Choroid plexus epithelial cell (primary cell): ENCODE measurements at regions not wholly inside any gene's neighbourhood (a gene's known extent, or its start where the extent isn't known, plus 50 kb on each side); places are given as distances from the start of the nearest gene placed in this dataset.

Experiments
- DNase-seq: peaks from one replicate; pipeline ENCODE4 v3.0.0-alpha.2; 2010; ENCODE audit warnings: low read depth
- H3K4me3 ChIP-seq: 2 replicates; pipeline ENCODE4 v1.5.1; 2011; ENCODE audit warnings: low read depth, mild to moderate bottlenecking, control low read depth, low read length, moderate library complexity
- CTCF ChIP-seq: conservative IDR thresholded peaks from 2 replicates; pipeline ENCODE4 v1.5.1; 2011; ENCODE audit warnings: low read depth, mild to moderate bottlenecking, control low read depth, inconsistent platforms, low read length, moderate library complexity

GRCh38 chr1:184247671-184248070 lies 139.2 kb upstream of the C1orf21 start:
- H3K4me3 ChIP-seq: no peak overlapping the region
- TF ChIP-seq CTCF: no peak
- no peak for DNase-seq

- no peak for TF ChIP-seq CTCF
- DNase-seq: no peak
- no peak overlapping the region for H3K4me3 ChIP-seq
Observed at GRCh38 chr1:184253921-184254320, 132.9 kb upstream of the C1orf21 start.

GRCh38 chr1:184254849-184255248 lies 132.0 kb upstream of the C1orf21 start:
- no peak overlapping the region for H3K4me3 ChIP-seq
- TF ChIP-seq CTCF: no peak
- DNase-seq: no peak

GRCh38 chr1:184255560-184255959 lies 131.3 kb upstream of the C1orf21 start:
- TF ChIP-seq CTCF: no peak
- no peak overlapping the region for H3K4me3 ChIP-seq
- no peak for DNase-seq

GRCh38 chr1:184257873-184258272 lies 129.0 kb upstream of the C1orf21 start:
- no peak overlapping the region for H3K4me3 ChIP-seq
- TF ChIP-seq CTCF: no peak
- DNase-seq: no peak

GRCh38 chr1:184258525-184258924 lies 128.3 kb upstream of the C1orf21 start:
- no peak for DNase-seq
- TF ChIP-seq CTCF: no peak
- H3K4me3 ChIP-seq: no peak overlapping the region

- TF ChIP-seq CTCF: no peak
- H3K4me3 ChIP-seq: no peak overlapping the region
- peak; percentile 73 for DNase-seq
Observed at GRCh38 chr1:184260382-184260781, 126.4 kb upstream of the C1orf21 start.
